ENCODE measurements at regions not wholly inside any gene's neighbourhood (a gene's known extent, or its start where the extent isn't known, plus 50 kb on each side); places are given as distances from the start of the nearest gene placed in this dataset.

GRCh38 chr7:3246651-3247050, 54.4 kb upstream of the SDK1 start:
- DNase-seq (ENCODE audit: low read depth, low spot score) = no peak
- H3K27ac ChIP-seq = no peak overlapping the region

GRCh38 chr7:3250725-3251124, 50.3 kb upstream of the SDK1 start:
- no peak overlapping the region for H3K27ac ChIP-seq
- no peak for DNase-seq (ENCODE audit: low read depth, low spot score)
